ENCODE measurements at regions not wholly inside any gene's neighbourhood (a gene's known extent, or its start where the extent isn't known, plus 50 kb on each side); places are given as distances from the start of the nearest gene placed in this dataset.

DNA sequence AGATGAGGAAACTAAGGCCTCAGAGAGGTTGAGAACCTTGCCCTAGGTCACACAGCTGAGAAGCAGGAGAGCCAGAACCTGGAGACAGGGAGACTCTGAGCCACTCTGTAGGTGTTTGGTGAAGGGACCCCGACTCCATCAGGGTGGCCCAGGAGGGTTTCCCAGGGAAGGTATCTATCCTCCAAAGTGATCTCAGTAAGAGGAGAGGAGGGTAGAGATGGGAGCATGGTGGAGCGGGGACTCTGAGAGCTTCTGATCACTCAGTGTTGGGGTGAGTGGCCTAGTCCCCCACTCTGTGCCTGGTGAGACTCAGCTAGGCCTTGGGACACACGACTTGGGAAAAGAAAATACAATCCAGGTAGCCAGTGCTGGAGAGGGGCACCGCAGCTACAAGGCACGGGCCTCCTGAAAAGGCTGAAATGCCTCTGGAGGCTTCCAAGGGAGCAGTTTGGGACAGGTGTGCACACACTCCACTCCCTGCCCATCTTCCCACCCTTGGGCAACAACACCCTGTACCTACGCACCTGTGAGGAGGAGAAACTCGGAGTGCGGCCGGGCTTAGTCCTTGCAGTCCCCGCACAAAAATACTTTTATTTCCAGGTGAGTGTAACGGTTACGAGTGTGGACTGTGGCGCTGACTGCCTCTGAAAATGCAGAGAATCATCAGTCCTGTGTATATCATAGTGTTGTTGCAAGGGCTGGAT is 80.8 kb downstream of the CAMK2N1 start:
- TF ChIP-seq ZNF136 (CRISPR knock-in tag; IDR thresholded peaks at IDR 0.05; ENCODE audit: low read depth) = no peak
- no peak for TF ChIP-seq ZNF124 (CRISPR knock-in tag; IDR thresholded peaks at IDR 0.05)
- TF ChIP-seq, protein P1, sequence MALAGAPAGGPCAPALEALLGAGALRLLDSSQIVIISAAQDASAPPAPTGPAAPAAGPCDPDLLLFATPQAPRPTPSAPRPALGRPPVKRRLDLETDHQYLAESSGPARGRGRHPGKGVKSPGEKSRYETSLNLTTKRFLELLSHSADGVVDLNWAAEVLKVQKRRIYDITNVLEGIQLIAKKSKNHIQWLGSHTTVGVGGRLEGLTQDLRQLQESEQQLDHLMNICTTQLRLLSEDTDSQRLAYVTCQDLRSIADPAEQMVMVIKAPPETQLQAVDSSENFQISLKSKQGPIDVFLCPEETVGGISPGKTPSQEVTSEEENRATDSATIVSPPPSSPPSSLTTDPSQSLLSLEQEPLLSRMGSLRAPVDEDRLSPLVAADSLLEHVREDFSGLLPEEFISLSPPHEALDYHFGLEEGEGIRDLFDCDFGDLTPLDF (CRISPR knock-in tag; IDR thresholded peaks at IDR 0.05) = no peak
- TF ChIP-seq HMG20B (CRISPR knock-in tag; conservative IDR thresholded peaks at IDR 0.05) = no peak
- no peak for TF ChIP-seq FOXK1 (CRISPR knock-in tag; IDR thresholded peaks at IDR 0.05; ENCODE audit: borderline replicate concordance, low read depth)
- no peak for TF ChIP-seq HNRNPLL (IDR thresholded peaks at IDR 0.05; ENCODE audit: low read depth, low read length, poor library complexity, severe bottlenecking)
- no peak for TF ChIP-seq ZNF530 (CRISPR knock-in tag; IDR thresholded peaks at IDR 0.05; ENCODE audit: low read depth)
- no peak for TF ChIP-seq CBFB (CRISPR knock-in tag; IDR thresholded peaks at IDR 0.05)
- no peak for TF ChIP-seq ZNF766 (CRISPR knock-in tag; IDR thresholded peaks at IDR 0.05; ENCODE audit: borderline replicate concordance)
- TF ChIP-seq, protein P2, sequence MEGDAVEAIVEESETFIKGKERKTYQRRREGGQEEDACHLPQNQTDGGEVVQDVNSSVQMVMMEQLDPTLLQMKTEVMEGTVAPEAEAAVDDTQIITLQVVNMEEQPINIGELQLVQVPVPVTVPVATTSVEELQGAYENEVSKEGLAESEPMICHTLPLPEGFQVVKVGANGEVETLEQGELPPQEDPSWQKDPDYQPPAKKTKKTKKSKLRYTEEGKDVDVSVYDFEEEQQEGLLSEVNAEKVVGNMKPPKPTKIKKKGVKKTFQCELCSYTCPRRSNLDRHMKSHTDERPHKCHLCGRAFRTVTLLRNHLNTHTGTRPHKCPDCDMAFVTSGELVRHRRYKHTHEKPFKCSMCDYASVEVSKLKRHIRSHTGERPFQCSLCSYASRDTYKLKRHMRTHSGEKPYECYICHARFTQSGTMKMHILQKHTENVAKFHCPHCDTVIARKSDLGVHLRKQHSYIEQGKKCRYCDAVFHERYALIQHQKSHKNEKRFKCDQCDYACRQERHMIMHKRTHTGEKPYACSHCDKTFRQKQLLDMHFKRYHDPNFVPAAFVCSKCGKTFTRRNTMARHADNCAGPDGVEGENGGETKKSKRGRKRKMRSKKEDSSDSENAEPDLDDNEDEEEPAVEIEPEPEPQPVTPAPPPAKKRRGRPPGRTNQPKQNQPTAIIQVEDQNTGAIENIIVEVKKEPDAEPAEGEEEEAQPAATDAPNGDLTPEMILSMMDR (CRISPR knock-in tag; IDR thresholded peaks at IDR 0.05) = no peak
- no peak for TF ChIP-seq ZBTB42 (CRISPR knock-in tag; IDR thresholded peaks at IDR 0.05)
- no peak for TF ChIP-seq ZNF841 (CRISPR knock-in tag; IDR thresholded peaks at IDR 0.05; ENCODE audit: borderline replicate concordance)
- TF ChIP-seq, protein P3, sequence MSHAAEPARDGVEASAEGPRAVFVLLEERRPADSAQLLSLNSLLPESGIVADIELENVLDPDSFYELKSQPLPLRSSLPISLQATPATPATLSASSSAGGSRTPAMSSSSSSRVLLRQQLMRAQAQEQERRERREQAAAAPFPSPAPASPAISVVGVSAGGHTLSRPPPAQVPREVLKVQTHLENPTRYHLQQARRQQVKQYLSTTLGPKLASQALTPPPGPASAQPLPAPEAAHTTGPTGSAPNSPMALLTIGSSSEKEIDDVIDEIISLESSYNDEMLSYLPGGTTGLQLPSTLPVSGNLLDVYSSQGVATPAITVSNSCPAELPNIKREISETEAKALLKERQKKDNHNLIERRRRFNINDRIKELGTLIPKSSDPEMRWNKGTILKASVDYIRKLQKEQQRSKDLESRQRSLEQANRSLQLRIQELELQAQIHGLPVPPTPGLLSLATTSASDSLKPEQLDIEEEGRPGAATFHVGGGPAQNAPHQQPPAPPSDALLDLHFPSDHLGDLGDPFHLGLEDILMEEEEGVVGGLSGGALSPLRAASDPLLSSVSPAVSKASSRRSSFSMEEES (CRISPR knock-in tag; IDR thresholded peaks at IDR 0.05) = no peak

Measured in HepG2 (cell line).